A673 (cell line): ENCODE measurements at regions not wholly inside any gene's neighbourhood (a gene's known extent, or its start where the extent isn't known, plus 50 kb on each side); places are given as distances from the start of the nearest gene placed in this dataset.

ENCODE experiments used
- EZH2 ChIP-seq: fragments of 200-600 bp; sonication (generic); IDR thresholded peaks from 2 replicates; pipeline ENCODE4 v1.6.1; 2017; ENCODE audit warnings: borderline replicate concordance, low read depth, mild to moderate bottlenecking, mixed read lengths, antibody characterized with exemption, low read length; ENCODE audit not compliant: poor library complexity, severe bottlenecking
- TF ChIP-seq, protein P1 (sequence below): fragments of 300-800, 200-600 bp; sonication (generic); conservative IDR thresholded peaks from 2 replicates; pipeline ENCODE4 v1.5.1; 2017; ENCODE audit warnings: low read depth, mild to moderate bottlenecking, antibody characterized with exemption, low read length, moderate library complexity, mixed read lengths

DNA sequence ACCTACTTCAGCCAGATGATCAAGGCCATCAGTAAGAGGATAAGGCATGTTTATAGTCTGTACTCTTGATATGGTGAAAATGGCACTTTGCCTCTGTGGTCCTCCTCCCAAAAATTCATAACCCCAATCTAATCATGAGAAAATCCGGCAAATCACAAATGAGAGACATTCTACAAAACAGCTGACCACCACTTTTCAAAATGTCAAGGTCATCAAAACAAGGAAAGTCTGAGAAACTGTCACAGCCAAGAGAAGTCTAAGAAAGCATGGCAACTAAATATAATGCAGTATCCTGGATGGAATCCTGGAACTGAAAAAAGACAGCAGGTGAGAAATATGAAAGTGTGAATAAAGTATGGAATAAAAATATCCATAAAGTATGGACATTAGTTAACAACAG is 226.6 kb upstream of the INTU start:
- TF ChIP-seq, protein P1, sequence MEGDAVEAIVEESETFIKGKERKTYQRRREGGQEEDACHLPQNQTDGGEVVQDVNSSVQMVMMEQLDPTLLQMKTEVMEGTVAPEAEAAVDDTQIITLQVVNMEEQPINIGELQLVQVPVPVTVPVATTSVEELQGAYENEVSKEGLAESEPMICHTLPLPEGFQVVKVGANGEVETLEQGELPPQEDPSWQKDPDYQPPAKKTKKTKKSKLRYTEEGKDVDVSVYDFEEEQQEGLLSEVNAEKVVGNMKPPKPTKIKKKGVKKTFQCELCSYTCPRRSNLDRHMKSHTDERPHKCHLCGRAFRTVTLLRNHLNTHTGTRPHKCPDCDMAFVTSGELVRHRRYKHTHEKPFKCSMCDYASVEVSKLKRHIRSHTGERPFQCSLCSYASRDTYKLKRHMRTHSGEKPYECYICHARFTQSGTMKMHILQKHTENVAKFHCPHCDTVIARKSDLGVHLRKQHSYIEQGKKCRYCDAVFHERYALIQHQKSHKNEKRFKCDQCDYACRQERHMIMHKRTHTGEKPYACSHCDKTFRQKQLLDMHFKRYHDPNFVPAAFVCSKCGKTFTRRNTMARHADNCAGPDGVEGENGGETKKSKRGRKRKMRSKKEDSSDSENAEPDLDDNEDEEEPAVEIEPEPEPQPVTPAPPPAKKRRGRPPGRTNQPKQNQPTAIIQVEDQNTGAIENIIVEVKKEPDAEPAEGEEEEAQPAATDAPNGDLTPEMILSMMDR = no peak
- TF ChIP-seq EZH2 = no peak
